Sigmoid colon (tissue), 4 donors: ENCODE measurements at regions not wholly inside any gene's neighbourhood (a gene's known extent, or its start where the extent isn't known, plus 50 kb on each side); places are given as distances from the start of the nearest gene placed in this dataset.

ENCODE experiments used
- EP300 ChIP-seq, 4 donors: sonication (generic); formaldehyde crosslinking; IDR thresholded peaks; one replicate each; pipeline ENCODE4 v1.6.1; 2017; ENCODE audit warnings: antibody characterized with exemption in 4 of 4
- POLR2A ChIP-seq, 2 donors: fragments of 450-650 bp; IDR thresholded peaks; one replicate each; pipeline ENCODE4 v1.6.1; 2016; ENCODE audit warnings: antibody characterized with exemption in 2 of 2, mild to moderate bottlenecking in 2 of 2, moderate library complexity in 2 of 2
- POLR2AphosphoS5 ChIP-seq, 4 donors: sonication (generic); formaldehyde crosslinking; IDR thresholded peaks; one replicate each; pipeline ENCODE4 v1.6.1; 2017; ENCODE audit warnings: antibody characterized with exemption in 4 of 4
- TF ChIP-seq, protein P1 (sequence below), 4 experiments: fragments of 450-650 bp in 3 of 4; fragments of 200-600 bp in 1 of 4; IDR thresholded peaks; one replicate each; pipeline ENCODE4 v1.5.1; 2016 to 2019; ENCODE audit warnings: antibody characterized with exemption in 4 of 4, mild to moderate bottlenecking in 3 of 4, moderate library complexity in 2 of 4

- TF ChIP-seq POLR2A (IDR thresholded peaks at IDR 0.05) (no peak), POLR2AphosphoS5 (IDR thresholded peaks at IDR 0.05) (no peak), EP300 (IDR thresholded peaks at IDR 0.05) (no peak)
- TF ChIP-seq, protein P1, sequence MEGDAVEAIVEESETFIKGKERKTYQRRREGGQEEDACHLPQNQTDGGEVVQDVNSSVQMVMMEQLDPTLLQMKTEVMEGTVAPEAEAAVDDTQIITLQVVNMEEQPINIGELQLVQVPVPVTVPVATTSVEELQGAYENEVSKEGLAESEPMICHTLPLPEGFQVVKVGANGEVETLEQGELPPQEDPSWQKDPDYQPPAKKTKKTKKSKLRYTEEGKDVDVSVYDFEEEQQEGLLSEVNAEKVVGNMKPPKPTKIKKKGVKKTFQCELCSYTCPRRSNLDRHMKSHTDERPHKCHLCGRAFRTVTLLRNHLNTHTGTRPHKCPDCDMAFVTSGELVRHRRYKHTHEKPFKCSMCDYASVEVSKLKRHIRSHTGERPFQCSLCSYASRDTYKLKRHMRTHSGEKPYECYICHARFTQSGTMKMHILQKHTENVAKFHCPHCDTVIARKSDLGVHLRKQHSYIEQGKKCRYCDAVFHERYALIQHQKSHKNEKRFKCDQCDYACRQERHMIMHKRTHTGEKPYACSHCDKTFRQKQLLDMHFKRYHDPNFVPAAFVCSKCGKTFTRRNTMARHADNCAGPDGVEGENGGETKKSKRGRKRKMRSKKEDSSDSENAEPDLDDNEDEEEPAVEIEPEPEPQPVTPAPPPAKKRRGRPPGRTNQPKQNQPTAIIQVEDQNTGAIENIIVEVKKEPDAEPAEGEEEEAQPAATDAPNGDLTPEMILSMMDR (IDR thresholded peaks at IDR 0.05) = no peak
Measured at GRCh38 chr14:98074111-98074510, 1197.9 kb downstream of the BCL11B start.
